ENCODE measurements at regions not wholly inside any gene's neighbourhood (a gene's known extent, or its start where the extent isn't known, plus 50 kb on each side); places are given as distances from the start of the nearest gene placed in this dataset.

- DNase-seq (ENCODE audit: low read depth) = no peak
Observed at GRCh38 chr16:65497571-65497970, 375.7 kb upstream of the CDH11 start.

GRCh38 chr16:65495106-65495505, 373.2 kb upstream of the CDH11 start:
- DNase-seq (ENCODE audit: low read depth) = no peak

GRCh38 chr16:65494609-65495008, 372.7 kb upstream of the CDH11 start:
- no peak for DNase-seq (ENCODE audit: low read depth)

GRCh38 chr16:65494080-65494479, 372.2 kb upstream of the CDH11 start:
- DNase-seq (ENCODE audit: low read depth) = no peak

- no peak for DNase-seq (ENCODE audit: low read depth)
Observed at GRCh38 chr16:65490286-65490685, 368.4 kb upstream of the CDH11 start.

- no peak for DNase-seq (ENCODE audit: low read depth)
Observed at GRCh38 chr16:65489531-65490023, 367.7 kb upstream of the CDH11 start.

GRCh38 chr16:65487231-65487630, 365.4 kb upstream of the CDH11 start:
- DNase-seq (ENCODE audit: low read depth) = no peak

GRCh38 chr16:65481956-65482355, 360.1 kb upstream of the CDH11 start:
- DNase-seq (ENCODE audit: low read depth) = no peak

GRCh38 chr16:65480281-65481091, 358.6 kb upstream of the CDH11 start:
- DNase-seq (ENCODE audit: low read depth) = no peak

GRCh38 chr16:65476448-65476955, 354.6 kb upstream of the CDH11 start:
- no peak for DNase-seq (ENCODE audit: low read depth)

- DNase-seq (ENCODE audit: low read depth) = no peak
Observed at GRCh38 chr16:65473699-65474098, 351.8 kb upstream of the CDH11 start.

GRCh38 chr16:65469116-65469515, 347.3 kb upstream of the CDH11 start:
- no peak for DNase-seq (ENCODE audit: low read depth)

- no peak for DNase-seq (ENCODE audit: low read depth)
Observed at GRCh38 chr16:65468133-65468532, 346.3 kb upstream of the CDH11 start.

- no peak for DNase-seq (ENCODE audit: low read depth)
Observed at GRCh38 chr16:65463652-65464260, 341.9 kb upstream of the CDH11 start.

- no peak for DNase-seq (ENCODE audit: low read depth)
Observed at GRCh38 chr16:65457084-65457483, 335.2 kb upstream of the CDH11 start.

GRCh38 chr16:65455761-65456160, 333.9 kb upstream of the CDH11 start:
- DNase-seq (ENCODE audit: low read depth) = no peak

- no peak for DNase-seq (ENCODE audit: low read depth)
Observed at GRCh38 chr16:65453646-65454045, 331.8 kb upstream of the CDH11 start.

- DNase-seq (ENCODE audit: low read depth) = no peak
Observed at GRCh38 chr16:65449526-65449925, 327.7 kb upstream of the CDH11 start.

GRCh38 chr16:65446427-65446826, 324.6 kb upstream of the CDH11 start:
- DNase-seq (ENCODE audit: low read depth) = no peak

- no peak for DNase-seq (ENCODE audit: low read depth)
Observed at GRCh38 chr16:65445313-65446260, 323.7 kb upstream of the CDH11 start.

GRCh38 chr16:65441501-65441900, 319.6 kb upstream of the CDH11 start:
- DNase-seq (ENCODE audit: low read depth) = no peak

- no peak for DNase-seq (ENCODE audit: low read depth)
Observed at GRCh38 chr16:65429504-65430181, 307.8 kb upstream of the CDH11 start.
